H1 (cell line): ENCODE measurements at regions not wholly inside any gene's neighbourhood (a gene's known extent, or its start where the extent isn't known, plus 50 kb on each side); places are given as distances from the start of the nearest gene placed in this dataset.

ENCODE experiments used
- BACH1 ChIP-seq: IDR thresholded peaks from 2 replicates; pipeline ENCODE4 v1.6.1; 2012; ENCODE audit warnings: low read length, improper control_type of control experiment
- CBX5 ChIP-seq: fragments of 300-800, 300-1000 bp; sonication (generic); IDR thresholded peaks from 2 replicates; pipeline ENCODE4 v1.7.1; 2016; ENCODE audit warnings: antibody characterized with exemption, low read length, low read depth
- CHD1 ChIP-seq: IDR thresholded peaks from 2 replicates; pipeline ENCODE4 v1.6.1; 2012; ENCODE audit warnings: low read depth, low read length, improper control_type of control experiment
- CTCF ChIP-seq, 3 experiments: IDR thresholded peaks; 1 replicate in 2 of 3; 2 replicates in 1 of 3; pipeline versions ENCODE4 v1.5.1 to v1.6.1; 2011; ENCODE audit warnings: low read length in 3 of 3, mild to moderate bottlenecking in 3 of 3, inconsistent platforms in 2 of 3, low read depth in 1 of 3, moderate library complexity in 1 of 3; ENCODE audit not compliant: insufficient read depth in 1 of 3; ENCODE audit errors: control extremely low read depth in 1 of 3
- HDAC2 ChIP-seq, 2 experiments: fragments of 300-600 bp in 1 of 2; sonication (generic) in 1 of 2; IDR thresholded peaks; 2 replicates each; pipeline ENCODE4 v1.6.1; 2011 to 2012; ENCODE audit warnings: low read depth in 2 of 2, low read length in 2 of 2, mild to moderate bottlenecking in 2 of 2, moderate library complexity in 2 of 2, borderline replicate concordance in 1 of 2, inconsistent platforms in 1 of 2
- JUN ChIP-seq: IDR thresholded peaks from 2 replicates; pipeline ENCODE4 v1.6.1; 2011; ENCODE audit warnings: low read depth, mild to moderate bottlenecking, improper control_type of control experiment, low read length
- KDM4A ChIP-seq: IDR thresholded peaks from one replicate; pipeline ENCODE4 v1.7.1; 2012; ENCODE audit warnings: low read depth, mild to moderate bottlenecking, moderate library complexity, low read length, inconsistent platforms; ENCODE audit not compliant: severe bottlenecking
- NANOG ChIP-seq: IDR thresholded peaks from 2 replicates; pipeline ENCODE4 v1.6.1; 2011; ENCODE audit warnings: low read length, low read depth, mild to moderate bottlenecking, inconsistent platforms; ENCODE audit not compliant: insufficient read depth, poor library complexity, severe bottlenecking
- PHF8 ChIP-seq: fragments of 200-600 bp; sonication (generic); conservative IDR thresholded peaks from 2 replicates; pipeline ENCODE4 v1.7.1; 2012; ENCODE audit warnings: low read depth, mild to moderate bottlenecking, inconsistent platforms, low read length, moderate library complexity
- POLR2A ChIP-seq, 2 experiments: IDR thresholded peaks; 1 replicate in 1 of 2; 2 replicates in 1 of 2; pipeline ENCODE4 v1.6.1; 2011; ENCODE audit warnings: low read depth in 2 of 2, low read length in 2 of 2, mild to moderate bottlenecking in 2 of 2; ENCODE audit errors: control extremely low read depth in 1 of 2
- RFX5 ChIP-seq: IDR thresholded peaks from 2 replicates; pipeline ENCODE4 v1.6.1; 2011; ENCODE audit warnings: low read depth, low read length, improper control_type of control experiment, borderline replicate concordance
- RNF2 ChIP-seq: fragments of 200-900, 300-1000 bp; sonication (generic); IDR thresholded peaks from 2 replicates; pipeline ENCODE4 v1.7.1; 2016; ENCODE audit warnings: borderline replicate concordance, low read depth, mild to moderate bottlenecking, antibody characterized with exemption, low read length; ENCODE audit not compliant: poor library complexity, severe bottlenecking; ENCODE audit errors: missing control alignments
- SAP30 ChIP-seq: fragments of 300-600 bp; sonication (generic); IDR thresholded peaks from 2 replicates; pipeline ENCODE4 v1.7.1; 2012; ENCODE audit warnings: low read length, moderate library complexity, mild to moderate bottlenecking, inconsistent platforms; ENCODE audit not compliant: insufficient read depth, insufficient replicate concordance
- SIX5 ChIP-seq: IDR thresholded peaks from 2 replicates; pipeline ENCODE4 v1.6.1; 2011; ENCODE audit warnings: mild to moderate bottlenecking, low read depth, low read length
- SP2 ChIP-seq: IDR thresholded peaks from 2 replicates; pipeline ENCODE4 v1.6.1; 2012; ENCODE audit warnings: mild to moderate bottlenecking, low read length, inconsistent platforms
- SRF ChIP-seq: IDR thresholded peaks from 2 replicates; pipeline ENCODE4 v1.6.1; 2011; ENCODE audit warnings: mild to moderate bottlenecking, low read depth, low read length, moderate library complexity
- TAF1 ChIP-seq: IDR thresholded peaks from 2 replicates; pipeline ENCODE4 v1.6.1; 2011; ENCODE audit warnings: mild to moderate bottlenecking, low read depth, low read length
- TBP ChIP-seq: IDR thresholded peaks from 2 replicates; pipeline ENCODE4 v1.6.1; 2011; ENCODE audit warnings: low read depth, low read length, improper control_type of control experiment
- TCF12 ChIP-seq: IDR thresholded peaks from 2 replicates; pipeline ENCODE4 v1.6.1; 2011; ENCODE audit warnings: low read depth, mild to moderate bottlenecking, low read length
- TEAD4 ChIP-seq: IDR thresholded peaks from 2 replicates; pipeline ENCODE4 v1.6.1; 2012; ENCODE audit warnings: low read depth, low read length, inconsistent platforms, mixed read lengths
- ZNF274 ChIP-seq: IDR thresholded peaks from 2 replicates; pipeline ENCODE4 v1.7.0; 2012; ENCODE audit warnings: low read length, borderline replicate concordance; ENCODE audit errors: extremely low read depth
- TF ChIP-seq, protein P1 (sequence below): IDR thresholded peaks from 2 replicates; pipeline ENCODE4 v1.6.1; 2011; ENCODE audit warnings: low read length, improper control_type of control experiment

GRCh38 chr14:65187421-65188049 is 85.2 kb upstream of the MAX start (continued):
- TF ChIP-seq RFX5 (no peak), NANOG (peak; percentile 60), CTCF (IDR thresholded peaks at IDR 0.05; ENCODE audit: control extremely low read depth in 1 of 3, insufficient read depth in 1 of 3, low read depth in 1 of 3, low read length in 3 of 3) (no peak; a peak in 1 of 4 replicates), TBP (no peak), TEAD4 (no peak), PHF8 (no peak; the same call in 1 of the 2 replicates), POLR2A (IDR thresholded peaks at IDR 0.05; ENCODE audit: control extremely low read depth in 1 of 2, low read depth in 2 of 2, low read length in 2 of 2) (no peak), TCF12 (0 out of 2 replicates have a peak, but pooled peaks have one; percentile 47), KDM4A (no peak), HDAC2 (IDR thresholded peaks at IDR 0.05; ENCODE audit: borderline replicate concordance in 1 of 2, low read depth in 2 of 2, low read length in 2 of 2) (no peak), CHD1 (no peak), JUN (no peak), SAP30 (no peak), SRF (no peak), ZNF274 (no peak), BACH1 (no peak), CBX5 (no peak), RNF2 (no peak), SP2 (no peak), SIX5 (no peak), TAF1 (no peak)
- TF ChIP-seq, protein P1, sequence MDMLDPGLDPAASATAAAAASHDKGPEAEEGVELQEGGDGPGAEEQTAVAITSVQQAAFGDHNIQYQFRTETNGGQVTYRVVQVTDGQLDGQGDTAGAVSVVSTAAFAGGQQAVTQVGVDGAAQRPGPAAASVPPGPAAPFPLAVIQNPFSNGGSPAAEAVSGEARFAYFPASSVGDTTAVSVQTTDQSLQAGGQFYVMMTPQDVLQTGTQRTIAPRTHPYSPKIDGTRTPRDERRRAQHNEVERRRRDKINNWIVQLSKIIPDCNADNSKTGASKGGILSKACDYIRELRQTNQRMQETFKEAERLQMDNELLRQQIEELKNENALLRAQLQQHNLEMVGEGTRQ: peak; percentile 42; the same call in 1 of the 2 replicates
